Skin epidermis (tissue), 12 donors: ENCODE measurements at regions not wholly inside any gene's neighbourhood (a gene's known extent, or its start where the extent isn't known, plus 50 kb on each side); places are given as distances from the start of the nearest gene placed in this dataset.
"Not testable (repeated sequence)": the region's sequence is repeated elsewhere in the genome, so short reads cannot be mapped to it uniquely, and the experiment has no call there.

Experiments used
- H3K27ac ChIP-seq, 21 experiments: fragments of 200-600 bp; sonication (generic) in 11 of 21; one replicate each; pipeline ENCODE4 v1.5.0; 2020; ENCODE audit warnings: mild to moderate bottlenecking in 3 of 21, inconsistent platforms in 2 of 21, moderate library complexity in 2 of 21
- H3K4me3 ChIP-seq, 7 experiments: fragments of 200-600 bp; sonication (generic) in 2 of 7; one replicate each; pipeline ENCODE4 v1.5.0; 2020; ENCODE audit warnings: inconsistent platforms in 2 of 7, mild to moderate bottlenecking in 2 of 7, moderate library complexity in 1 of 7

- Histone ChIP-seq H3K4me3 (no peak overlapping the region), H3K27ac (no peak overlapping the region)
Measured at GRCh38 chr7:155392726-155393570, 65.0 kb upstream of the EN2 start.

GRCh38 chr7:155394413-155394812 lies 63.5 kb upstream of the EN2 start:
- no peak overlapping the region for H3K4me3 ChIP-seq
- no peak overlapping the region for H3K27ac ChIP-seq

- no peak overlapping the region for H3K27ac ChIP-seq
- no peak overlapping the region for H3K4me3 ChIP-seq
Measured at GRCh38 chr7:155395176-155395797, 62.6 kb upstream of the EN2 start.

GRCh38 chr7:155396661-155397060 lies 61.3 kb upstream of the EN2 start:
- Histone ChIP-seq H3K4me3 (no peak overlapping the region), H3K27ac (no peak overlapping the region)

DNA sequence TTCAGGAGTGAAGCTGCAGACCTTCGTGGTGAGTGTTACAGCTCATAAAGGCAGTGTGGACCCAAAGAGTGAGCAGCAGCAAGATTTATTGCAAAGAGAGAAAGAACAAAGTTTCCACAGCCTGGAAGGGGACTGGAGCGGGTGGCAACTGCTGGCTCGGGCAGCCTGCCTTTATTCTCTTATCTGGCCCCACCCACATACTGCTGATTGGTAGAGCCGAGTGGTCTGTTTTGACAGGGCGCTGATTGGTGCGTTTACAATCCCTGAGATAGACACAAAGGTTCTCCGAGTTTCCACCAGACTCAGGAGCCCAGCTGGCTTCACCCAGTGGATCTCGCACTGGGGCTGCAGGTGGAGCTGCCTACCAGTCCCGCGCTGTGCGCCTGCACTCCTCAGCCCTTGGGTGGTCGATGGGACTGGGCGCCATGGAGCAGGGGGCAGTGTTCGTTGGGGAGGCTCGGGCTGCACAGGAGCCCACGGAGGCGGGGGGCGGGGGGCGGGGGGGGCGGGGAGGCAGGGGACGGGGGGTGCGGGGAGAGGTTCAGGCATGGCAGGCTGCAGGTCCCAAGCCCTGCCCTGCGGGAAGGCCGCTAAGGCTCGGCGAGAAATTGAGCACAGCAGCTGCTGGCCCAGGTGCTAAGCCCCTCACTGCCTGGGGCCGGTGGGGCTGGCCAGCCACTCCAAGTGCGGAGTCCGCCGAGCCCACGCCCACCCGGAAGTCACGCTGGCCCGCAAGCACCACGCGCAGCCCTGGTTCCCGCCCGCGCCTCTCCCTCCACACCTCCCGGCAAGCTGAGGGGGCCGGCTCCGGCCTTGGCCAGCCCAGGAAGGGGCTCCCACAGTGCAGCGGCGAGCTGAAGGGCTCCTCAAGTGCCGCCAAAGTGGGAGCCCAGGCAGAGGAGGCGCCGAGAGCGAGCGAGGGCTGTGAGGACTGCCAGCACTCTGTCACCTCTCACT lies 59.9 kb upstream of the EN2 start:
- H3K27ac ChIP-seq, H3K4me3 ChIP-seq: not testable (repeated sequence)

- H3K27ac ChIP-seq, result no peak overlapping the region
- no peak overlapping the region for H3K4me3 ChIP-seq
Measured at GRCh38 chr7:155398944-155399343, 59.0 kb upstream of the EN2 start.

DNA sequence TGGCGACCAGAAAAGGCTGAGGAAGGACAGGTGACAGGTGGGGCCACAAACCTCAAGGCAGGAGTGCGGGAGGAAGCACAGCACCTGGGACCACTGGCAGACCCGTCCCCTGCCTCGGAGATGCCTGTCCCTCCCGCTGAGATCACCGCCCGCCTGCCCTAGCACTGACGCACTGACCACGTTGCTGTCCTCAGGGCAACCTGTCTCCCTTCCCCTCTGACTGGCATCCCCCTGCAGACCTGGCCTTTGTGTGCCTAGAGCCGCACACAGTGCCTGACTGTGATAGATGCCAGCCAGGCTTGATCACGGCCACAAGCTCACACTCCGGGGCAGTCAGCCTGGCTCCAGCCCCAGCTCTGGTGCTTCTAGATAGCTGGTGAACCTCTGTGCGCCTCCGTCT lies 58.4 kb upstream of the EN2 start:
- H3K4me3 ChIP-seq, result no peak overlapping the region
- H3K27ac ChIP-seq, result no peak overlapping the region

- no peak overlapping the region for H3K4me3 ChIP-seq
- H3K27ac ChIP-seq, result no peak overlapping the region
Measured at GRCh38 chr7:155401231-155401630, 56.7 kb upstream of the EN2 start.

DNA sequence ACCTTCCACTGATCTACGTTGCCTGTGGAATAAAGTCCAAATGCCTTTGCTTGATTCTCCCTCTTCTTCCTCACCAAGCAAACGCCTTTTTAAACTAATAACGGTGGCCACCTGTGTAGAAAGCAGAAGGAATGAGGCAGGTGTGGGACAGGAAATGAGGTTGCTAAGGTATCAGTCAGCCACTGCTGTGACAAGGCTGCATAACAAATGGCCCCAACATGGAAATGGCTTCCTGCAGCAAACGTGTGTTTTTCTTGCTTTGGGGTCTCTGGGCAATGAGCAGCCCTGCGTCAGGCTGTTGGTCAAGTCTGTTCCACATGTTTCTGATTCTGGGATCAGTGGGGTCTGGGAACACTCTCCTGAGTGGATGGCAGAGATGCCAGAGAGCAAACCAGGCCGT lies 56.0 kb upstream of the EN2 start:
- no peak overlapping the region for H3K27ac ChIP-seq

DNA sequence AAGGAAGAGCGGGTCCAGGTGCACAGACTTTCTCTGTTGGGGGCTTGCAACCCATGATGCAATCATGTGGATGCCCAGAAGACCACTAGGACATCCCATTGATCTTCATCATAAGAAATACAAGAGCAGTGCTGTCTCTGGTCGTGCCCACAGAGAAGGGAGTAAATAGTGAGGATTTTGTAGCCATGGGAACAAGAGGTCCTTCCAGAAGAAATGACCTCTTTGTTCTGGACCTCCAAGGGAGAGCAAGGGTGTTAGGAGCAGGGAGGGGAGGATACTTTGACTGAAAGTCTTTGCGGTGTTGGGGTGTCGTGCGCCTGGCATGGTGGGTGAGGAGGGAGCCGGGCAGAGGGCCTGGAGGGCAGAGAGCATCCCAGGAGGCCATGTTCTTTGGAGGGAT lies 55.0 kb upstream of the EN2 start:
- no peak overlapping the region for H3K27ac ChIP-seq
- no peak overlapping the region for H3K4me3 ChIP-seq

More for the DNA sequence above, 56.0 kb upstream of the EN2 start:
- H3K4me3 ChIP-seq, result no peak overlapping the region

DNA sequence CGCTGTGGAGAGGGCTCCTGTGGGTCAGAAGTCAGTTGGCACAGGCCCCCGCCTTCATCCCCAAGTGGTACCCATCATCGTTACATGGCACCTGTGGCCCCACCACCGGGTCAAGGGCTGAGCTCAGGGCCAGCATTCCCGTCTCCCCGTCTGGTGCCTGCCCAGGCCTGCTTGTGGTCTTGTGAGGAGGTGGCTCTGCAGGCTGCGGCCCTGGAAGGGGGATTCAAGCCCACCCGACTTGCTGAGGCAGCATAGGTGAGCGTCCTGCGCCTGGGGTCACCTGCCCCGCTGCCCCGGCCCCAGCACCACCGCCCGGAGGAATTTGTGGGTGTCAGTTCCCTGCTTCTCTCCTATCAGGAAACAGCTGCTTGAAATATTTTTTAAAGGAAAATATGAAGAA lies 53.0 kb upstream of the EN2 start:
- H3K27ac ChIP-seq, result no peak overlapping the region
- H3K4me3 ChIP-seq, result no peak overlapping the region

DNA sequence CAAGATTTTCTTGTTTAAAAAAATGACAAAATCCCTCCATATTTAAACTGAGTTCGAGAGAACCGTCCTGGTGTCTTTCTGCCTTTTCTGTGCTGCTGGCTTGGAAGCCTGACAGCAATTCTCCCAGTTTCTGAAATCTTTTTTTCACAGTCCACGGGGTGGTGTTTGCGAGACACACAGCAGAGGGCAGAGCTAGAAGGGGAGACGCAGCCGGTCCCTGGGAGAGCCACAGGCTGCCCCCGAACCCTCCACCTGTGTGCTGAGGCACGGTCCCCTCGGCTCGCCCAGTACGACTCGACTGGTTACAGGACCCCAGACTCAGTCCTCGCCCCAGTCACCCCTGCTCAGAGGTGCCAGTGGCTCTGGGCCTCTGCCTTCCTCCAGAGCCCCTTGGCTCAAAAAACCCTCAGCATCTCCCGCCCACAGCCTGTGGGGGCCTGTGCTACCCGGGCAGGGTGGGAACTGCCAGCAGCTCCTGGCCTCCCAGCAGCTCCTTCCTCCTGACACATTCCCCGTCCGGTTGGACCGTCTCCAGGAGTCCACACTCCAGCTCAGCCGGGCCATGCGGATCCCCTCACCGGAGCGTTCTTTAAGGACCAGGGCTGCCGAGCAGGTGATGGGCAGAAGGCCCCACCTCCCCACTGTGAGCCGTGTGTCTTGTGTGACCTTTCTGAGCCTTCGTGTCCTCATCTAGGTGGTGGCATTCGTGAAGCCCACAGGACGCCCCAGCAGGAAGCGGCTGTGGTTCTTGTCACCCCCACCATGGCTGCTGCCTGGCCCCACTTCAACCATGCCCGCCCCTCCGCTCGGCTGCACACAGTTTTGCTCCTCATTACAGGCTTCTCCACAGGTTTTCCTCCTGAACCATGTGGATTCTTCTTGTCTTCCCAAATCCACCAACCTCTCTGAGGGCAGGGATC lies 52.3 kb upstream of the EN2 start:
- H3K4me3 ChIP-seq, result no peak overlapping the region
- no peak overlapping the region for H3K27ac ChIP-seq

GRCh38 chr7:155407799-155408198 lies 50.1 kb upstream of the EN2 start:
- no peak overlapping the region for H3K27ac ChIP-seq
- H3K4me3 ChIP-seq, result no peak overlapping the region
